GM18867 (cell line): ENCODE measurements at regions not wholly inside any gene's neighbourhood (a gene's known extent, or its start where the extent isn't known, plus 50 kb on each side); places are given as distances from the start of the nearest gene placed in this dataset.
A peak's percentile ranks its signal among the peaks of the same experiment; 100 is the strongest.
"Not testable (repeated sequence)": the region's sequence is repeated elsewhere in the genome, so short reads cannot be mapped to it uniquely, and the experiment has no call there.

ENCODE experiments used
- ATAC-seq: cut with Tn5 transposase; IDR thresholded peaks from one replicate; pipeline ENCODE4 v1.9.1; 2021; ENCODE audit warnings: mild to moderate bottlenecking, moderate library complexity; ENCODE audit not compliant: unreplicated experiment

DNA sequence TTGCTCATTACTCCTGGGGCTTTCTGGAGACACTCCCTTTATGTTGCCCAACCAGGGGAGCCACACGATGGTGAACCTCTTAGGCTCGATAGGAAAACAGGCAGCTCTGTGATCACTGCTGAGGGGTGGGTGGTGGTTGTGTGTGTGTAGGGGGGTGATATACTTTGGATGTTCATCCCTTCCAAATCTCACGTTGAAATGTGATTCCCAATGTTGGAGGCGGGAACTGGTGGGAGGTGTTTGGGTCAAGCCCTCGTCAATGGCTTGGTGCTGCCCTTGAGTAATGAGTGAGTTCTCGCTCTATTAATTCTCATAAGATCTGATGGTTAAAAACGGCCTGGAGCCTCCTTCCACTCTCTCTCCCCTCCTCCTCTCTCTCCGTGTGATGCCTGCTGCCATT, 204.0 kb upstream of the B3GAT1 start:
- ATAC-seq: no peak

DNA sequence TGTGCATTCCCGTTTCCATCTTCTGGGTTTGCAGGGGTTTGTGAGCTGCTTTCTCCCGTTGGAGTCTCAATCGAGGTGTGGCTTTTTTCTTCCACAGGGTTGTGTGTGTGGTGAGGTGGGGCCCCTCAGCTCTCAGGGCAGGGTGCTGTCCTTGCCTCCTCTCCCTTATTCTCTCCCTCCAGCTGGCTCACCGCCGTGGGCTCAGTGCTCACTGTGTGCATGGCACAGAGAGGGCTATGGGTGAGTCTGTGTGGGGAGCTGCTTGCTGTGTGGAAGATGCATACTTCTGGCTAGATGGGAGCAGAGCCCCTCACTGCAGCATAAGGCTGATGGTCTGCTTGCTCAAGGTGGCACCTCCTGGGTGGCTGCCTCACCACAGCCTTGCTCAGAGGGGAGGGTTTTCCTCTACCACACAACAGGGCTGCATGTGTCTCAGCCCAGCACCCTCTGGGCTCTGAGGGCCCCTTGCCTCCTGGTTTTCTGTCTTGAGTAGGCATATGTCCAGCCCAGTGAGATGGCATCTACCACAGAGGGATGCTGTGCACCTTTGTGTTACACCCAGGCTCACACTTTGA, 203.1 kb upstream of the B3GAT1 start:
- ATAC-seq: no peak

DNA sequence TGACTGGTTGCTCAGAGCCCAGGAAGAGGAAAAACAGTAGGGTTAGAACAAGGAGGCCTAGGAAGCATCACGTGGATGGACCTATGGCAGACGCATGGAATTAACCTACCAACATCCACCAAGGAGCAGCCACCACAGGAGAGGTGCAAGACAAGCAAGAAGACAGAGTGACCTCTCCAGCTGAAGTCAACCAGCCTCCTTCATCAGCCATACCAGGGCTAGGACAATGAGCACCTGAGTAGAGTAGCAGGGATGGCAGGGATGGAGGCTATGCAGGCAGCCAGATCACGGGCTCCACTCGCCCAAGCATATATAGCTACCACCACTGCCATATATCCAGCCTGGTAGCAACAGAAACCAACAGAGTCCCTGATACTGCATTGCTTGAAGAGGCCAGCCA, 202.1 kb upstream of the B3GAT1 start:
- ATAC-seq: no peak

DNA sequence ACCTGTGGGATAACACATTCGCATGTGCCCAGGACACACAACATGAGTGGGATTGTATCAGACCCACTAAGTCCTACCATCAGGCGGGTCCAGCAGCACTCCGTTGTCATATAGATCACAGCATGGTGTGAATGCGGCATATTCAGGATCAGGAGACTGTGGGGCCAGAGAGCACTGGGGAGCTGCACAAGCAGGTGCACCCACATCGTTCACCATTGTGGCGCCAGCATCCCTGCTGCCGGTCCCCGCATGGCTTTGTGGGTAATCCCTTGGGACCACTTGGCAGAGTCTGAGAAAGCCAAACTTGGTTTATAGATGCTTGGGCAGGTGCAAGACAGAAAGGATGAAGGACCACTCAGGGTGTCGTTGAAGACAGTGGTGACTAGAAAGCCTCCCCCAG, 201.6 kb upstream of the B3GAT1 start:
- ATAC-seq: no peak

DNA sequence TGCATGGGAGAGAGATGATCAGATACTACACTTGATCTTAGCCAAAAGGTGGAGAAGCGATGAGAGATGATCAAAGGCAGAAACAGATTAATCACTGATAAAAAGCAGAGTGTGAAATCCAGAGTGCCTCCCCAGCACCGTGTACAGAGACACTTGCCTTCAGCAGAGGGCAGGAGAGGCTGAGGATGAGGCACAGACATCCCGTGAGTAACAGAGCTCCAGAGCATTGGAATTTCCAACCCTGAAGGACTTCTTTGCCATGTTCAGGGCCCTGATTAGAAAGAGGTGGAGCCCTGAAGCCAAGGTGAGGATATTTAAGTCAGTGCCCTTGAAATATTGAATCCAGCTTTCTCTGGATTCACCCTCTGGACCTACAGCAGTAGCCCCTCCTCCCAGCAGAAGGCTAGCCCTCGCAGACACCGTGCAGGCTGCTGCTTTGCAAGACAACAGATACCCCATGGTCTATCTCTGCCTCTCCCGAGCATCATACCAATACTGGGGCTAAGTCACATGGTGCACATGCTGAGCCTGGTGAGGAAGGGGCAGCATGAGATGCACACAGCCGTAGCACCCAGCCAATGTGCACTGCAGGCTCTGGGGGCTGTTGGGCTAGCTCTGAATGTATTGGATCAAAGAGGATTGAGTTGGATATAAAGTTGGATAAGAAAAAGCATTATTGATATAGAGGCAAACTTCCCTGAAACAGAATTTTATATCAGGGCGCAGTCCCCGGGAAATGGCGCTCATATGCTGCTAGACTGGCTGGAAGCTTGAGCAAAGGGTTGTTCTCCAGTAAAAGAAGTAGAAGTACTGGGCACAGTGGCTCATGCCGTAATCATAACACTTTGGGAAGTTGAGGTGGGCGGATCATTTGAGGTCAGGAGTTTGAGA, 200.3 kb upstream of the B3GAT1 start:
- no peak for ATAC-seq

DNA sequence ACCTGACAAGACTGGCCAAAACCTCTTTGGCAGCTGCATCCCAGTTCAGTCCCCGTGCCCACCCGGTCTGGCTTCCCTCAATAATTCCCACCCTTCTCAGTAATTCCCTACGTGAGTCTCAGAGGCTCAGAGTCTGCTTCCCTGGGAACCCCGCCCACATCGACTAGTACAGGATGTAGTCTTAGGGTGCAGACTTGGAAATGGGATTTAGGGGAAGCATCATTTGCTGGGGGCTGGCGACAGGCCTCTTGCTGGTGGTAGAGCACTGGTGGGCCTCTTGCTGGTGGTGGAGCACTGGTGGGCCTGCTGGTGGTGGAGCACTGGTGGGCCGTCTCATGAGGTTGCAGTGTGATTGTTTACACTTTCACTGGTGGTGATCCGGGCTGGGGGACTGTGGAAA, 199.5 kb upstream of the B3GAT1 start:
- no peak for ATAC-seq

DNA sequence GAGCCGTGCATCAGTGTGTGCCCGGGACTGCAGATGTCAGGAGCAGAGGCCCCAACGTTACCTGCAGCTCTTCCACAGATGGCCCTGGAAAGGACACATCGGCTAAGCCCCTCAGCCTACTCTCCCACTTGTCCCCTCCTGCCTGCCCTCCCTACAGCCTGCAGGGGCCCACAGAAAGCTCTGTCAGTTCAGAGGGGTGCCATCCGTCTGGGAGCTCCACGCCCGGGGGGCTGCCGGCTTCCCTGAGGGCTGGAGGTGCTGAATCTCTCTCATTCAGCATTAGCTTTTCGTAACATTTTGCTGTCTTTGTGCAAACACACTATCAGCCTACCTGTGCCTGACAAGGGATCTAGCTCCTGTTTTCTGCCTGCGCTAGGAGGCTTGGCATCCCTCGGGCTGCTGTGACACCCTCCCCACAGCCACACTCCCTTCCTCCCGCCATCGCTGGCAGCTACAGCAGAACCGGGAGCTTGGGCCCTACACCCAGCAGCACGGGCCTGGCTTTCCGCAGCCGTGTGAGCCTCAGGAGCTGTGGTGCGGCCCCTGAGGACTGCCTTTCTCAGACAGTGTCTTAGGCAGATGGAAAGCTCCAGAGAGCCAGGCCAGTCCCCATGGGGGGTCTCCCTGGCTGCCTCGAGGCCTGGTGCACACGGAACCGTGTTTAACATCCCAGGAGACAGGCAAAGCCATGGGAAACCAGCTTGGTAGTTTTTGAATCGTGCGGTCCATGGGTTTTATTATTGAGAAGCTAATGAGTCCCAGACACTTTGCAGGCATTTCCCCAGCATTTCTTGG, 198.3 kb upstream of the B3GAT1 start:
- no peak for ATAC-seq

DNA sequence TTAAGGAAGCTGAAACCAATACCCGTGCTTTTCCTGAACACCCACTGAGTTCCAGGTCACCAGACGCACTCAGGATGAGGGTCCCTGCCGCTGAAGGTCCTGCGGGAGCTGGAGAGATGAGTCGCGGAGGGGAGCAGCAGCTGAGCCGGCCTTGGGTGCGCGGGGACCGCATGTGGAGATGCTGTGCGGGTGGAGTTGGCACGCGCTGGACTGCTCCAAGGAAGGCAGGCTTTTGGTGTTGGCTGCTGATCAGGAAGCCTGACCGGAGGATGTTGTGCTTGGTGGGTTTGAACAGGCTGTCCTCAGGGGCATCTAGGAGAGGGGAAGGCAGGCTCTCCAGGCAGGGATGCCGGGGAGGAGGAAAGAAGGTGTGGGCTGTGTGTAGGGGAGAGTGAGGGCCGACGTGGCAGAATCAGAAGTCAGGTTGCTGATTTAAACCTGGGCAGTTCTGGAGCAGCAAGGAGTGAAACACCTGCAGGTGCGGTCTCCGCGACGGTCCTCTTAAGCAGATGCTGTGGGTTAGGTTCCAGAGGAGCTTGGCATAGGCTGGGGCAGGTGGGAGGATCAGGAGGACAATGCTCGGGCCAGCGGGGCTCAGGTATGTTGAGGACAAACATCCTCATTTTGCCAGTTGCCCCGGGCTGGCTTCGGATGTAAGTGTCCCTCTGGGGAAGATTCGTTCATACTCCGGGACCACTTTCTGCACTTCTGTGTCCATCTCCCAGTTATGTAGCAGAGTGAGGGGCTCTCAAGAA, 197.5 kb upstream of the B3GAT1 start:
- no peak for ATAC-seq

DNA sequence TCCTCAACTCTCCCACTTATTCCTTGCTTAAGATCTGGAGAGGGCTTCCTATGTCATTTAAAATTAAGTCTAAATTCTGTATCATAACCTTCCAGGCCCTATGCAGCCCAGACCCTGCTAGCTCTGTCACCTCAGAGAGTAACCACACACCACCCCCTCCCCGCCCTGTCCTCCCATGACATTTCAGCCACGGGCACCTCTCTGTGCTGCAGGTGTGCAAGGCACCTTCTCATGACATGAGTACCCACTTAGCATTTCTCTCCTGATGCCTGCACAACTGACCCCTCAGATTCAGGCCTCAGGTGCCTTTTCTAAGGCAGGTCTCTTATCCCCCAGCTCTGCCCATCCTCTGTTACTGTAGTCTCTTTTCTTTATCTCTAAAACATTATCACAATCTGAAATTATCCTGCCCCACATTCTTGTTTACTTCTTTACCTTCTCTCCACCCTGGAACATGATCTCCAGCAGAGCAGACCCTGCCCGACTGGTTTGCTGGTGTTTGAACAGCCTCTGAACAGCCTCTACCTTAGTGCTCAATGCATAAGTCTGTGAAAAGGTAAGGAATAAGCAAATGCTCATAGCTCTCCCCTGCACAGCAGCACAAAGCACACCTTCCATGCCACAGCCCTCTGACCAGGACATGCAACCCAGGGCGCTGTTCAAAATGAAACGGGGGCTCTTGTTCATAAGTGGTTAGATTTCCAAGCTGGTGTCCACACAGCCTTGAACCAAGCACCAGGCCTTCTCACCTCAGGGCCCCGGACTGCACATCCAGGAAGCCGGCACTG, 196.1 kb upstream of the B3GAT1 start:
- ATAC-seq: no peak

DNA sequence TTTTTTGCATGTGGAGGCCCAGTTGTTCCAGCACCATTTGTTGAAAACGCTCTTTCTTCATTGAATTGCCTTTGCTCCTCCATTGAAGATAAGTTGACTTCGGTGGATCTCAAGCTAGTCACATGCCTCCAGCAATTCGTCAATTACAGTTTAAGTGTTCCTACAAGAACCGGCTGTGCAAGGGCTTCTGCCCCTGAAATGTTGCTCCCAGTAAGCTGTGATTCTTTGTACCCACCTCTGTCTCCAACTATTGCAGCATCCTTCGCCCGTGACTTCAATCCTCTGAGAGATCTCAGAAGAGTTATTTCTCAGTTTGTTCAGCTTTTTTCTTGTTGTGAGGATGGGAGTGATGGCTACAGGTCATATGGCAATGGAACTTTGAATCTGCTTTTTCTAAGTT, 194.2 kb upstream of the B3GAT1 start:
- ATAC-seq: no peak

DNA sequence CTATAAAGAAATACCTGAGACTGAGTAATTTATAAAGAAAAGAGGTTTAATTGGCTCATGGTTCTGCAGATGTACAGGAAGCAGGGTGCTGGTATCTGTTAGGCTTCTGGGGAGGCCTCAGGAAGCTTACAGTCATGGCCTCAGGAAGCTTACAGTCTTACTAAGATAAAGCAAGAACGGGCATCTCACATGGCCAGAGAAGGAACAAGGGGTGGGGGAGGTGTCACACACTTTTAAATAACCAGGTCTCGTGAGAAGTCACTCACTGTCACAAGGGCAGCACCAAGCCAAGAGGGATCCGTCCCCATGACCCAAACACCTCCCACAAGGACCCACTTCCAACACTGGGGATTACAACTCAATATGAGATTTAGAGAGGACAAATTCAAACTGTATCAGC, 192.8 kb upstream of the B3GAT1 start:
- ATAC-seq: no peak

DNA sequence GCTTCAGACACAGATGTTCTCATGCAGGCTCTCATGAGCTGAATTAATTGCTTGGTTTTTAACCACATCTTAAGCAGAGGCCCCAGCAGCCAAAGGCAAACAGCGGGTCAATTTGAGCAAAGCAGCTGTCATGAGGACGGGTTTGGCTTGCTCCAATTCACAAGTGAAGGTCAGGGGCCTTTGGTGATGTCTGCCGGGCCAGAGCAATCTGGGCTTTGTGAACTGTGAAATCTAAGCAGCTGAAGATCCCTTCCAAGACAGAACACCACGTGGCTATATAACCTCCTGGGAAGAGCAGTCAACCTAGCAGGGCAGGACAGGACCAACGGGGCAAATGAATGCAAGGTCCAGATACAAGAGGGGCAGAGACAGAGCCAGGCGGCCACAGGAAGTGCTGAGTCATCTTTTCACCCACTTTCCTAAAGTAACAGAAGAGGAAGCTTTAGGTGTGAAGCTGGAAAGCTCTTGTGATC, 187.3 kb upstream of the B3GAT1 start:
- ATAC-seq: no peak

DNA sequence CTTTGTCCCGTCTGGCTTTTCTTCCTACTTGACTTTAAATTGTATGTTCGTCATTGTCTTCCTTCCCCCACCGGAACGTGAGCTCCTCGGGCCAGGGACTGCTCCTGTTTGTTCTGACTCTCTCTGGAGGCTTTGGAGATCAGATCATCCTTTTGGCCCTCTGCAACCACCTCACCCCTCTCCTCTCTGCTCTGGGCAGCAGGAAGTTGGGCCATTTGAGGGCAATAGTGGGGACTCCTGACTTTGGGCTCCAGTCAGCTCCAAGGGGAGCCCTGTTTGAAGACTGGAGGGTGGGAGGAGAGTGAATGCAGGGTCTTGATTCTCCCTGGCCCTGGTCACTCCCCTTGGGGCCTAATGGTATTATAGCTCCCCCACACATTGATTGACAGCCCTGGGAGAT, 186.3 kb upstream of the B3GAT1 start:
- ATAC-seq: no peak

DNA sequence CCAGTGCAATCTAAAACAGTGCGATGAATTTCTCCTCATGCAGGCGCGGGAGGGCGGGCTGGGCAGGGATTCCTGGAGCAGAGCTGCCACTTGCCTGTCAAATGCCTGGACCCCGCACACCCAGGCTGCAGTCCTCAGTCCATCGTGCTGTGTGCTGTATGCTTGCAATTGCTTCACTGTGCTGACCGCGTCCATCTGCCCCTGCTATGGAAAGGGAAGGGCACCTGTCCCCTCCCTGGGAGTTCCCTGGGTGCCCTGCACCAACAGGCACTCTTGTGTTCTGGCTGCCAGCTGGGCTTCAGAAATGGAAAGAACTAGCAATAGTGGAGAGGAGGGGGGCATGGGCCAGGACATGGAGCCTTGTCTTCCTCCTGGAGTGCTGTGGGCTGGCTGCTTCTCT, 185.4 kb upstream of the B3GAT1 start:
- ATAC-seq: no peak

DNA sequence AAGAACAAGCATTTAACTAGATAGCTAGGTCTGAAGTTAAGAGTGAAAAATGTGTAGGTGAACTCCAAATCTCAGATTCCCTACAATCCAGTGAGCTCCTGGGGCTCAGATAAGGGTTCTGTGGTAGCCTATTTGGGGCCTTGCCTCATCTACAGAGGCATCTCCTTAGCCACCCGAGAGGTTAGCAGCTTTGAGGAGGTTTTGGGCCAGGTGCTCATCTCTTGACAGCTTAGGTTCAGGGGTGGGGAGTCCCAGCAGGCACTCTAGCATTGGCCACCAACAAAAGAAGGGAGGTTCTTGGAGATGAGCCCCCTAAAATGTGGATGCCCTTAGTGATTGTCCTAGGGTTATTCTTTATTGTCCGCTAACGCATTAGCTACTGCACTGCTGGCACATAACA, 184.4 kb upstream of the B3GAT1 start:
- no peak for ATAC-seq

DNA sequence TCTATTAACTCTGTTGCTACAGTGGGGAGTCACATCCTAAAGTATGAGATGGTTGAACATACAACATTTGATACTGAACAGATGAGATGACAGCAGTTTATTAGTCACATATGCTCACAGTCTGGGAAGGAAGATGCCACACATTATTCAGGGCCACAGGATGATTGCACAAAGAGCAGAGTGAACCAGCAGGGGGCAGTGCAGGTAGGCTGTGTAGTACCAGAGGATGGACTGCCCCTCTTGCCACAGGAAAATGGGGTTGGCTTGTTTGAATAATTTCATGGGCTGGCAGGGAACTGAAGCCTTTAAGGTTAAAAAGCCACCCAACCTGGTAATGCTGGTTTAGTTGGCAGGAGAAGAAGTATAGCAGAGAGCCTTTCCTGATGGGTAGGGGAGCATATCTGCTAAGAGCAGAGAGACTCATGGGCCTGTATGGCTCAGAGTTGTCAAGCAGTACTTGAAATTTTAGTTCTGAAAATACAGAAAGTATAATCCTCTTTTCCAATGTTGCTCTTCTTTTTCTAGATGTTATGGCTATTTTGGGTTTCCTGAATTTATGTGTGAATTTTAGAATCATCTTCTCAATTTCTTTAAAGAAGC, 180.4 kb upstream of the B3GAT1 start:
- ATAC-seq: peak; percentile 71

DNA sequence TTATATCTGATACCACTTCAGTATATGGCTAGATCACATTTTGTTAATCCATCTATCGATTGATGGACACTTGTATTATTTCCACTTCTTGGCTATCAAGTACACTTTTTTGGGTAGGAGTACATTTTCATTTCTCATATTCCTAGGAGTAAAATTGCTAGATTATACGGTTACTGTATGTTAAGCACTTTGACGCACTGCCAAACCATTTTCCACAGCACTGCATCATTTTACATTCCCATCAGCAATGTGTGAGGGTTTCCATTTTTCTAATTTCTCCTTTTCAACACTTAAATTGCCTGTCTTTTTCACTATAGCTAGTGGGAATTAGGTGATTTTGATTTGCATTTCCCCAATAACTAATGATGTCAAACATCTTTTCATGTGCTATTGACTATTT, 179.3 kb upstream of the B3GAT1 start:
- no peak for ATAC-seq

DNA sequence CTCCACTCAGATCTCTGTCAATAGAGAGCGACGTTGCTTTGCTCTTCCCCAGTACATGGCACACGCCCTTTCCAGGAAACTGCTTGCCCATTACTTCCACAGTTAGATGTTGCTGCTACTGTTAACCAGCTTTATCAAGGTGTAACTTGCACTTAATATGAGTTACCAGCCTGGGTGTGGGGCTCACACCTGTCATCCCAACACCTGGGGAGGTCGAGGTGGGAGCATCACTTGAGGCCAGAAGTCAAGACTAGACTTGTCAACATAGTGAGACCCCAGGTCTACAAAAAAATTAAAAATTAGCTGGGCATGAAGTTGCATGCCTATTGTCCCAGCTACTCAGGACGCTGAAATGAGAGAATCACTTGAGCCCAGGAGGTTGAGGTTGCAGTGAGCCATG, 177.1 kb upstream of the B3GAT1 start:
- no peak for ATAC-seq

DNA sequence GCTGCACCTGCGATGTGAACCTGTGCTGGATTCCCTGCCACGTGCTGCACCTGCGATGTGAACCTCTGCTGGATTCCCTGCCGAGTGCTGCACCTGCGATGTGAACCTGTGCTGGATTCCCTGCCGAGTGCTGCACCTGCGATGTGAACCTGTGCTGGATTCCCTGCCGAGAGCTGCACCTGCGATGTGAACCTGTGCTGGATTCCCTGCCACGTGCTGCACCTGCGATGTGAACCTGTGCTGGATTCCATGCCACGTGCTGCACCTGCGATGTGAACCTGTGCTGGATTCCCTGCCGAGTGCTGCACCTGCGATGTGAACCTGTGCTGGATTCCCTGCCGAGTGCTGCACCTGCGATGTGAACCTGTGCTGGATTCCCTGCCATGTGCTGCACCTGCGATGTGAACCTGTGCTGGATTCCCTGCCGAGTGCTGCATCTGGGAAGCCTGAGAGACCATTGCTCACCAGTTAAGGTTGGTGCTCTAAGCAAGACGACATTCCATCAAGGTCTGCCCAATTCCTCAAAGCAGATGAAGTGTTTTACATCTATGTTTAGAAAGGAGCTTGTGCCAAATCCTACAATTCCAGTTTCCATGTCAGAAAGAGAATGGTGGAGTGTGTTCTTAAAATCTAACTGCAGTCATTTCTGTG, 176.5 kb upstream of the B3GAT1 start:
- not testable (repeated sequence) for ATAC-seq
